ENCODE measurements at regions not wholly inside any gene's neighbourhood (a gene's known extent, or its start where the extent isn't known, plus 50 kb on each side); places are given as distances from the start of the nearest gene placed in this dataset.

DNA sequence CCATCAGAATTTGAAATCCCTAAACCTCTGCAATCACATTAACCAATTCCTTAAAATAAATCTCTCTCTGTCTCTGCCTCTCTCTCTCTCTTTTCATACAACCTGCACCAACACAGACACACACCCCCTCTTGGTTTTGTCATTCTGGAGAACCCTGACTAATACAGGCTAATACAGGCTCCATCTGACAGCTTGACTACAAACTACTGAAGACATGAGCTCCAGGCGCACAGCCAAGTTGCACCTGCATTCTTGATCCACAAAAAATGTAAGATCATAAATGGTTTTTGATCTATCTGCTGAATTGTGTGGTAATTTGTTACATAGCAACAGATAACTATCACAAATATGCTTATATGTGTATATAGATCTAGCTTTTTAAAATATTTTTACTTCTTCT lies 2414.2 kb downstream of the PCDH7 start:
- intact Hi-C loops (cut with micrococcal nuclease), result no loop called here
- Mint-ChIP-seq H3K27ac (no peak overlapping the region), H3K4me1 (ENCODE audit: low read depth) (no peaks in the 10 kb centered on the region), H3K9me3 (peaks cover 17% of the 10 kb centered on the region), H3K27me3 (ENCODE audit: low read depth) (no peaks in the 10 kb centered on the region), H3K4me3 (no peak overlapping the region), H3K36me3 (ENCODE audit: low read depth) (no peaks in the 10 kb centered on the region)
- no peak for DNase-seq
- CTCF ChIA-PET, result no interaction called here

DNA sequence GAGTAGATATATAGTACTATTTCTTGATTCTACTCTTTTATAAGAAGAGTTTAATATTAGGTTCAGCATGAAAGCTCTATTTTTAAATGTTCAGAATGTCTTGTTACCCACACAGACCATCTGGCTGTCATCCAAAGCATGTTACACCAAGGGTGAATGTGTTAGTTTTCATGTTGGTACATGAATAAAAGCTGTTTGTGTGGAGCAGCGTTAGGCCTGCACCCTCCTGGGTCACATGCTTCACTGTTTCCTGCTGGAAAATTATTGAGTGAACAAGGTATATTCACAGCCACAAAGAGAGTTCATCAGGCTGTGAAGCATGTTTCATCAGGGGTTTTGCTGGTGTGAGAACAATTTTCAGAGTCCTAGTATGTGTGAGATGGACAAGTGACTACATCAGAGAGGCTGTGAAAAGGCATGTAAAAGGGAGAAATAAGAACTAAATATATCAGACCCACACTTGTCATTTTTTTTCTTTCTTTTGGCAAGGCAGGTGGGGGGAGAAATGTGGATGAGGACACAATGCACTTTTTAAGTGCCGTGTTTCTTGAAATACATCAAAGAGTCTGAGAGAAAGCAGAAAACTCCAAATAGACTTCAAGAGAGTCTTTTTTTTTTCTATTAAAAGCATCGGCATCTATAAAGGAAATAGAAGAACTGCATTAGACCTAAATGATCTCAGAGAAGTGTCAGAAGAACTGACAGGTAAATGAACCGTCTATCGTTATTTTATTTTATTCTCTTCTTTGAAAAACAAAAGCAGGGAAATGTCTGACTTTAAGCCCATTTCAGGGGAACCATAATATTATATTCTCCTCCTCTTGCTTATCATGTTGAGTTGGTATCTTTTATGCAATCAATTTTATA lies 2429.7 kb downstream of the PCDH7 start:
- CTCF ChIA-PET, result no interaction called here
- H3K9me3 Mint-ChIP-seq, result peaks cover 3% of the 10 kb centered on the region
- H3K27me3 Mint-ChIP-seq (ENCODE audit: low read depth), result no peaks in the 10 kb centered on the region
- no peaks in the 10 kb centered on the region for H3K4me1 Mint-ChIP-seq (ENCODE audit: low read depth)
- H3K36me3 Mint-ChIP-seq (ENCODE audit: low read depth), result no peaks in the 10 kb centered on the region
- no peak overlapping the region for H3K27ac Mint-ChIP-seq
- no peak for DNase-seq
- intact Hi-C loops (cut with micrococcal nuclease), result no loop called here
- H3K4me3 Mint-ChIP-seq, result no peak overlapping the region

DNA sequence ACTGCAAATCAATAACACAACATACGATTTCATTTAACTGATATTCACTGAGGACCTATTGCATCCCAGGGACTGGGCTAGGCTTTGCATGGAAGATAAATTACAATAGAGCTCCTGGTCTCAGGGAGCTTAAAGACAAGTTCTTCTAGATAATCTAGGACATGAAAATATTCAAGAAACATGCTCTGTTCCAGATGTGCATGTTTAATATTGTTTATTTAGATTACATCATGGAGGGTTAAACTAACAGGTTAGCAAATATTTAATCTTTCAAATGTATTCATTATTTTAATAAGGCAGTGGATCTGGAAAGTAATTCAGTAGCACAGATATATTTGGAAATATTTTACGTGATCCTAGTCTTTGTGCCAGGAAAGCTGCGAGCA lies 2430.3 kb downstream of the PCDH7 start:
- CTCF ChIA-PET, result no interaction called here
- Mint-ChIP-seq H3K36me3 (ENCODE audit: low read depth) (no peaks in the 10 kb centered on the region), H3K4me3 (no peak overlapping the region), H3K9me3 (peaks cover 3% of the 10 kb centered on the region), H3K4me1 (ENCODE audit: low read depth) (no peaks in the 10 kb centered on the region), H3K27ac (no peak overlapping the region), H3K27me3 (ENCODE audit: low read depth) (no peaks in the 10 kb centered on the region)
- DNase-seq, result no peak
- intact Hi-C loops (cut with micrococcal nuclease), result no loop called here

GRCh38 chr4:33160126-33160525 lies 2440.0 kb downstream of the PCDH7 start:
- no peak for DNase-seq
- no peak overlapping the region for H3K4me3 Mint-ChIP-seq
- H3K9me3 Mint-ChIP-seq, result peaks cover 14% of the 10 kb centered on the region
- CTCF ChIA-PET, result no interaction called here
- no peak overlapping the region for H3K27ac Mint-ChIP-seq
- no peaks in the 10 kb centered on the region for H3K27me3 Mint-ChIP-seq (ENCODE audit: low read depth)
- no peaks in the 10 kb centered on the region for H3K36me3 Mint-ChIP-seq (ENCODE audit: low read depth)
- intact Hi-C loops (cut with micrococcal nuclease), result no loop called here
- H3K4me1 Mint-ChIP-seq (ENCODE audit: low read depth), result no peaks in the 10 kb centered on the region

DNA sequence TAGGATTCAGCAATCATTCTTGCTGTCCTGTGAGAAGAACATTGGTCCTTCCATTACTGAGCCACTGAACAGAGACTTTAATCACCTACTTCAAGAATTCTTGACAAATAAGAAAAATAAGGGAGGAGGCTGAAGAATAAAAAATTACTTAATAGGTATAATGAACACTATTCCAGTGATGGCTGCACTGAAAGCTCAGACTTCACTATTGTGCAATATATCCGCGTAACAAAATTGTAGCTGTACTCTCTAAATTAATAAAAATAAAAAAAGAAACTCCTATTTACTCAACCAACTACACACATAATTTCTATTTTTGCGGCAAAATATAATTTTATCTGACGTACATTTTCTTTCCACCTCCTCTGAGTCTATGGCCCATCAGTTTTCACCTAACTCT lies 2441.0 kb downstream of the PCDH7 start:
- Mint-ChIP-seq H3K27me3 (ENCODE audit: low read depth) (no peaks in the 10 kb centered on the region), H3K27ac (no peak overlapping the region), H3K4me1 (ENCODE audit: low read depth) (no peaks in the 10 kb centered on the region), H3K4me3 (no peak overlapping the region), H3K9me3 (peaks cover 14% of the 10 kb centered on the region), H3K36me3 (ENCODE audit: low read depth) (no peaks in the 10 kb centered on the region)
- intact Hi-C loops (cut with micrococcal nuclease), result no loop called here
- DNase-seq, result no peak
- CTCF ChIA-PET, result no interaction called here

- H3K9me3 Mint-ChIP-seq, result peaks cover 8% of the 10 kb centered on the region
- H3K4me3 Mint-ChIP-seq, result no peak overlapping the region
- intact Hi-C loops (cut with micrococcal nuclease), result no loop called here
- H3K36me3 Mint-ChIP-seq (ENCODE audit: low read depth), result no peaks in the 10 kb centered on the region
- no peak overlapping the region for H3K27ac Mint-ChIP-seq
- H3K4me1 Mint-ChIP-seq (ENCODE audit: low read depth), result no peaks in the 10 kb centered on the region
- CTCF ChIA-PET, result no interaction called here
- DNase-seq, result no peak
- H3K27me3 Mint-ChIP-seq (ENCODE audit: low read depth), result no peaks in the 10 kb centered on the region
These were observed 2442.0 kb downstream of the PCDH7 start for GRCh38 chr4:33162122-33162521.

GRCh38 chr4:33171873-33172525 lies 2451.8 kb downstream of the PCDH7 start:
- CTCF ChIA-PET, result no interaction called here
- Mint-ChIP-seq H3K36me3 (ENCODE audit: low read depth) (no peaks in the 10 kb centered on the region), H3K27me3 (ENCODE audit: low read depth) (no peaks in the 10 kb centered on the region), H3K9me3 (peaks cover 16% of the 10 kb centered on the region), H3K4me3 (no peak overlapping the region), H3K27ac (no peak overlapping the region), H3K4me1 (ENCODE audit: low read depth) (no peaks in the 10 kb centered on the region)
- DNase-seq, result no peak
- intact Hi-C loops (cut with micrococcal nuclease), result no loop called here

DNA sequence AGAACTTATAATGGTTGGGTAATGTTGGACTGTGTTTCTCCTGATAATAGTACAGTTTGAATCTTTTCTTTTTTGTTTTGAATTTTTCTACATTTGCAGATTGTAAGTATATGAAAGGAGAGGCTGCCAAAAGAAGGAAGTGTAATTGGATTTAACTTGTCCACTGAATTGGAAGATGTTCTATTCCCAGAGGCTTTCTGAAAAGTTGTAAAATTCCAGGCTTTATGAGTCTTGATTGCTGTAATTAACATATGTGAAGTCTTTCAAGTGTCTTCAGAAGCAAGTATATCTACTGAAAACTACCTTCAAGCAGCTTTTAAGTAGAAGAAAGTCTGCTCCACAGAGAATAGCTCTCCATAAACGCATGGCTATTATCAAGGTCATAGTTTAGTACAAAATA lies 2456.4 kb downstream of the PCDH7 start:
- DNase-seq, result no peak
- intact Hi-C loops (cut with micrococcal nuclease), result no loop called here
- Mint-ChIP-seq H3K27me3 (ENCODE audit: low read depth) (no peaks in the 10 kb centered on the region), H3K36me3 (ENCODE audit: low read depth) (no peaks in the 10 kb centered on the region), H3K27ac (no peak overlapping the region), H3K4me1 (ENCODE audit: low read depth) (no peaks in the 10 kb centered on the region), H3K9me3 (peaks cover 30% of the 10 kb centered on the region), H3K4me3 (no peak overlapping the region)
- CTCF ChIA-PET, result no interaction called here

GRCh38 chr4:33184657-33185290 lies 2464.6 kb downstream of the PCDH7 start:
- H3K4me3 Mint-ChIP-seq, result no peak overlapping the region
- intact Hi-C loops (cut with micrococcal nuclease), result no loop called here
- DNase-seq, result no peak
- H3K9me3 Mint-ChIP-seq, result peaks cover 21% of the 10 kb centered on the region
- no peaks in the 10 kb centered on the region for H3K36me3 Mint-ChIP-seq (ENCODE audit: low read depth)
- no peaks in the 10 kb centered on the region for H3K27me3 Mint-ChIP-seq (ENCODE audit: low read depth)
- H3K4me1 Mint-ChIP-seq (ENCODE audit: low read depth), result no peaks in the 10 kb centered on the region
- no peak overlapping the region for H3K27ac Mint-ChIP-seq
- CTCF ChIA-PET, result interaction anchor here (0.7 kb wide), 1 partner anchor 389 kb away, joined by 3 read pairs; no protein-coding TSS in a partner anchor

DNA sequence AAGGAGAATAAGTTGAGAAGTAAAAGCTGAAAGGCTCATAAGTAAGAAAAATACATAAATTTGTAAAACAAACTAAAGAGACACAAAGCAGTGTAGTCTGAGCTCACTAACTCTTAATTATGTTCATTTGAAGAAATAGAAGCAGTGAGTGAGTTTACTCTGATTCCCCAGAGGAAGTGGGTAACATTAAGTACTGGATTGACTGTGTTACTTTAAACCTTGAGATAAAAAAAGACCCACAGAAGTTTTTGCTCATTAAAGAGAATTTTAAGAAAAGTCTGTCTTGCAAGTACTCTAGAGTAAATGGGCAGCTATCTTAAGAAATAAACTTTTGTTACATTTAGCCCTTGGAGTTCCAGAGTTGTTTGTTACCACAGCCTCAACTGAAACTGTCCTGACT lies 2466.9 kb downstream of the PCDH7 start:
- no peak for DNase-seq
- Mint-ChIP-seq H3K27me3 (ENCODE audit: low read depth) (no peaks in the 10 kb centered on the region), H3K9me3 (peaks cover 4% of the 10 kb centered on the region), H3K36me3 (ENCODE audit: low read depth) (no peaks in the 10 kb centered on the region), H3K4me1 (ENCODE audit: low read depth) (no peaks in the 10 kb centered on the region), H3K4me3 (no peak overlapping the region), H3K27ac (no peak overlapping the region)
- intact Hi-C loops (cut with micrococcal nuclease), result no loop called here
- CTCF ChIA-PET, result no interaction called here

GRCh38 chr4:33188733-33189132 lies 2468.6 kb downstream of the PCDH7 start:
- intact Hi-C loops (cut with micrococcal nuclease), result no loop called here
- H3K4me1 Mint-ChIP-seq (ENCODE audit: low read depth), result no peaks in the 10 kb centered on the region
- no peak overlapping the region for H3K4me3 Mint-ChIP-seq
- H3K9me3 Mint-ChIP-seq, result no peaks in the 10 kb centered on the region
- DNase-seq, result no peak
- CTCF ChIA-PET, result no interaction called here
- no peaks in the 10 kb centered on the region for H3K36me3 Mint-ChIP-seq (ENCODE audit: low read depth)
- no peak overlapping the region for H3K27ac Mint-ChIP-seq
- H3K27me3 Mint-ChIP-seq (ENCODE audit: low read depth), result no peaks in the 10 kb centered on the region

- no peak overlapping the region for H3K4me3 Mint-ChIP-seq
- H3K27ac Mint-ChIP-seq, result no peak overlapping the region
- no peaks in the 10 kb centered on the region for H3K27me3 Mint-ChIP-seq (ENCODE audit: low read depth)
- no peaks in the 10 kb centered on the region for H3K9me3 Mint-ChIP-seq
- no peaks in the 10 kb centered on the region for H3K4me1 Mint-ChIP-seq (ENCODE audit: low read depth)
- CTCF ChIA-PET, result no interaction called here
- no peaks in the 10 kb centered on the region for H3K36me3 Mint-ChIP-seq (ENCODE audit: low read depth)
- DNase-seq, result no peak
- intact Hi-C loops (cut with micrococcal nuclease), result no loop called here
These were observed 2469.0 kb downstream of the PCDH7 start for GRCh38 chr4:33189169-33189568.

DNA sequence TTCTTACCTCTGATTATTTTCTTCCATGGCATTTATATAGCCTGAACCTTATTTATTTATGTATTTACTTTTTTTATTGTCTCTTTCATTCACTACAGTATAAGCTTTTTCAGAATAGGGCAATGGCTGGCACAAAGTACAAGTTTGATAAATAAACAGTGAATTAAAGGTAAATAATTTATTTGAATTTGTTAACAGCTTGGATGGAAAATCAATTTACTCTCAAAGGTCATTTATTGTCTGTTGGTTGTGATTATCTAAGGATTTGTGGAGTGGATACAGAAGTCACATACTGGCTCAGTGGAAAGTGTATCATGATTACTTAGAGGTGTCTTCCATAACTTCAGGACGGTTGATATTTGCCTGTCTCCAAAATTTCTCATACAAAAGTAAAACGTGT lies 2472.9 kb downstream of the PCDH7 start:
- H3K4me1 Mint-ChIP-seq (ENCODE audit: low read depth), result no peaks in the 10 kb centered on the region
- H3K4me3 Mint-ChIP-seq, result no peak overlapping the region
- H3K36me3 Mint-ChIP-seq (ENCODE audit: low read depth), result no peaks in the 10 kb centered on the region
- no peak for DNase-seq
- no peaks in the 10 kb centered on the region for H3K9me3 Mint-ChIP-seq
- intact Hi-C loops (cut with micrococcal nuclease), result no loop called here
- CTCF ChIA-PET, result no interaction called here
- no peaks in the 10 kb centered on the region for H3K27me3 Mint-ChIP-seq (ENCODE audit: low read depth)
- no peak overlapping the region for H3K27ac Mint-ChIP-seq
